ENCODE measurements at regions not wholly inside any gene's neighbourhood (a gene's known extent, or its start where the extent isn't known, plus 50 kb on each side); places are given as distances from the start of the nearest gene placed in this dataset.

- WGBS: 78% methylated on average over 1 of the region's 1 CpG
These were observed 224.7 kb upstream of the NLRP1 start for GRCh38 chr17:5809056-5809455.

GRCh38 chr17:5809580-5810188 is 225.4 kb upstream of the NLRP1 start:
- no peak overlapping the region for H3K27ac ChIP-seq (replicated peaks in 1 of 4)
- H3K27me3 ChIP-seq: peaks cover 0 to 16% (median 0%) of the 10 kb centered on the region in 4 donors
- intact Hi-C loops (cut with DNase I): no loop called here
- peaks cover 0 to 37% (median 31%) of the 10 kb centered on the region in 4 donors for H3K9me3 ChIP-seq
- no peak for TF ChIP-seq POLR2AphosphoS5 (IDR thresholded peaks at IDR 0.05)
- TF ChIP-seq EP300 (IDR thresholded peaks at IDR 0.05): no peak
- TF ChIP-seq POLR2A (IDR thresholded peaks at IDR 0.05; ENCODE audit: low read depth): no peak
- TF ChIP-seq CTCF (IDR thresholded peaks at IDR 0.05): no peak
- no peaks in the 10 kb centered on the region for H3K4me1 ChIP-seq
- peak; percentile 21 for DNase-seq (ENCODE audit: extremely low spot score)
- no peak overlapping the region for H3K4me3 ChIP-seq
- 91% methylated on average over 3 of the region's 3 CpGs for WGBS
- no peaks in the 10 kb centered on the region for H3K36me3 ChIP-seq

More at GRCh38 chr17:5809056-5809455, 224.7 kb upstream of the NLRP1 start:
- no peak for TF ChIP-seq EP300 (IDR thresholded peaks at IDR 0.05)
- TF ChIP-seq CTCF (IDR thresholded peaks at IDR 0.05): no peak
- no peak for TF ChIP-seq POLR2A (IDR thresholded peaks at IDR 0.05; ENCODE audit: low read depth)
- no peak for TF ChIP-seq POLR2AphosphoS5 (IDR thresholded peaks at IDR 0.05)
- peaks cover 0 to 37% (median 31%) of the 10 kb centered on the region in 4 donors for H3K9me3 ChIP-seq
- no peaks in the 10 kb centered on the region for H3K4me1 ChIP-seq
- peak; percentile 17 for DNase-seq (ENCODE audit: extremely low spot score)
- peaks cover 0 to 16% (median 0%) of the 10 kb centered on the region in 4 donors for H3K27me3 ChIP-seq
- no peak overlapping the region for H3K27ac ChIP-seq (replicated peaks in 1 of 4)
- H3K36me3 ChIP-seq: no peaks in the 10 kb centered on the region
- no peak overlapping the region for H3K4me3 ChIP-seq
- intact Hi-C loops (cut with DNase I): no loop called here

GRCh38 chr17:5812590-5812989 is 228.3 kb upstream of the NLRP1 start:
- TF ChIP-seq POLR2A (IDR thresholded peaks at IDR 0.05; ENCODE audit: low read depth) (no peak), POLR2AphosphoS5 (IDR thresholded peaks at IDR 0.05) (no peak), CTCF (IDR thresholded peaks at IDR 0.05) (no peak), EP300 (IDR thresholded peaks at IDR 0.05) (no peak)
- no peaks in the 10 kb centered on the region for H3K36me3 ChIP-seq
- H3K9me3 ChIP-seq: peaks cover 0 to 37% (median 31%) of the 10 kb centered on the region in 4 donors
- intact Hi-C loops (cut with DNase I): no loop called here
- H3K4me1 ChIP-seq: no peaks in the 10 kb centered on the region
- 75% methylated on average over 5 of the region's 5 CpGs for WGBS
- no peak for DNase-seq (ENCODE audit: extremely low spot score)
- H3K27ac ChIP-seq (replicated peaks in 1 of 4): no peak overlapping the region
- H3K4me3 ChIP-seq: no peak overlapping the region
- H3K27me3 ChIP-seq: peaks cover 0 to 35% (median 0%) of the 10 kb centered on the region in 4 donors

- H3K9me3 ChIP-seq: peaks cover 0 to 32% (median 30%) of the 10 kb centered on the region in 4 donors
- H3K36me3 ChIP-seq: no peaks in the 10 kb centered on the region
- TF ChIP-seq CTCF (IDR thresholded peaks at IDR 0.05) (no peak), POLR2A (IDR thresholded peaks at IDR 0.05; ENCODE audit: low read depth) (no peak), EP300 (IDR thresholded peaks at IDR 0.05) (no peak), POLR2AphosphoS5 (IDR thresholded peaks at IDR 0.05) (no peak)
- WGBS: 63% methylated on average over 2 of the region's 2 CpGs
- intact Hi-C loops (cut with DNase I): no loop called here
- no peak for DNase-seq (ENCODE audit: extremely low spot score)
- peaks cover 0 to 35% (median 0%) of the 10 kb centered on the region in 4 donors for H3K27me3 ChIP-seq
- H3K27ac ChIP-seq (replicated peaks in 1 of 4): no peak overlapping the region
- H3K4me1 ChIP-seq: no peaks in the 10 kb centered on the region
- H3K4me3 ChIP-seq: no peak overlapping the region
These were observed 229.0 kb upstream of the NLRP1 start for GRCh38 chr17:5813357-5813756.

- Histone ChIP-seq H3K27ac (replicated peaks in 1 of 4) (no peak overlapping the region), H3K4me3 (no peak overlapping the region), H3K4me1 (no peaks in the 10 kb centered on the region), H3K9me3 (peaks cover 0 to 15% (median 13%) of the 10 kb centered on the region in 4 donors), H3K36me3 (no peaks in the 10 kb centered on the region), H3K27me3 (peaks cover 0 to 39% (median 0%) of the 10 kb centered on the region in 4 donors)
- peak; percentile 86 for DNase-seq (ENCODE audit: extremely low spot score)
- TF ChIP-seq POLR2AphosphoS5 (IDR thresholded peaks at IDR 0.05) (no peak), CTCF (IDR thresholded peaks at IDR 0.05) (no peak), POLR2A (IDR thresholded peaks at IDR 0.05; ENCODE audit: low read depth) (no peak)
- intact Hi-C loops (cut with DNase I): no loop called here
- WGBS: 74% methylated on average over 5 of the region's 5 CpGs
These were observed 231.1 kb upstream of the NLRP1 start for GRCh38 chr17:5815396-5815795.

All from esophagus muscularis mucosa (tissue), 4 donors.